ENCODE measurements at regions not wholly inside any gene's neighbourhood (a gene's known extent, or its start where the extent isn't known, plus 50 kb on each side); places are given as distances from the start of the nearest gene placed in this dataset.

DNA sequence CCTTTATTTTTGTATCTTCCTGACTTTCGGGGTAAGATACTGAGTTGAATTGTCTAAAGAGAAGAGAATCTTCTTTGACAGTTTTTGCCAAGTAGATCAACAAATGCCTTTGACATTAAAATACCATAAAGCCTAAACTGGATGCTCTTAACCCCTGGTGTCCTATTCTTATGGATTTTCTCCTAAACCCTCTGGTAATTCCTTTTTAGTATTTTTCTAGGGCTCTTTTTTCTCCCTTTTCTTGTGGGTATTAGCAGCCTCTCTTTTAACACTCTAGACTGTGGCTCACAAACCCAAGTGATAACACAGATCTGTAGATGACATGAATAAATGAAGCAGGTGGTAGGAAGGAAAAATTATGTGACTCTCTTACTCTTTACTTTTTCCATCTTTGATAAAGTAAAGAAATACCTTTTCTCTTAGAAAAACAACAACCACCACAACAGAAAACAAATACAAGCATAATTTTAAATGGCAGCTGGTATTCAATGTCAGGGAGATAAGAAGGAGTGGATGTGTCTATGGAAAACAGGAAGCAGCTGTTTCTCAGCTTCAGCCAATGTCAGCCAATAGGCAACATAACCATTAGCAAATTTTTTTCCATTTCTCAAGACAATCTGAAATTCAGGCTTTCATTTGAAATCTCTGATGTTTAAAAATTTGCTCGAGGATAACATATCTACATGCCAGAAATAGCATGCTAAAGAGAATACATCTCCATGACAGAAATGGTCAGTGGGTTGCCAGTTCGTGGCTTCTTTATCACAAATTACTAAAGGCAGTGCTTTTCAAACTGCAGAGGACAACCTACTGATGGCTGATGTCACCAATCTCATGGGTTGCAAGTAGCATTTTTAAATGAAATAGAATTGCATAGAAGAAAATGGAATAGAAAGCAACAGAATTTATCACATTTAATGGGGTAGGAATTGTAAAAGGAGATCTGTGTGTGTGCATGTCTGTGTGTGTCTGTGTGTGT lies 123.1 kb upstream of the KRR1 start:
- no peak overlapping the region for H3K27ac ChIP-seq (ENCODE audit: low read depth in 2 of 2, low read length in 2 of 2)
- intact Hi-C loops (cut with DNase I), result no loop called here
- DNase-seq (no peak), FAIRE-seq (no peak)
- H3K27me3 ChIP-seq (ENCODE audit: control insufficient read depth, insufficient read depth, low read length), result no peaks in the 10 kb centered on the region
- H3K4me3 ChIP-seq (ENCODE audit: low read length in 3 of 3), result no peak overlapping the region
- H3K9ac ChIP-seq (ENCODE audit: low read length in 3 of 3), result no peak overlapping the region
- H3K4me1 ChIP-seq (ENCODE audit: control insufficient read depth in 2 of 3, insufficient read depth in 2 of 3, low read depth in 1 of 3, low read length in 3 of 3), result no peaks in the 10 kb centered on the region
- H3K36me3 ChIP-seq (ENCODE audit: control insufficient read depth in 2 of 3, insufficient read depth in 3 of 3, low read length in 3 of 3), result no peaks in the 10 kb centered on the region
- no peak for TF ChIP-seq CTCF (IDR thresholded peaks at IDR 0.05; ENCODE audit: borderline replicate concordance, extremely low read depth, insufficient read depth)
- no peaks in the 10 kb centered on the region for H3K9me3 ChIP-seq (ENCODE audit: control insufficient read depth in 2 of 3, insufficient read depth in 1 of 3, low read length in 3 of 3)

DNA sequence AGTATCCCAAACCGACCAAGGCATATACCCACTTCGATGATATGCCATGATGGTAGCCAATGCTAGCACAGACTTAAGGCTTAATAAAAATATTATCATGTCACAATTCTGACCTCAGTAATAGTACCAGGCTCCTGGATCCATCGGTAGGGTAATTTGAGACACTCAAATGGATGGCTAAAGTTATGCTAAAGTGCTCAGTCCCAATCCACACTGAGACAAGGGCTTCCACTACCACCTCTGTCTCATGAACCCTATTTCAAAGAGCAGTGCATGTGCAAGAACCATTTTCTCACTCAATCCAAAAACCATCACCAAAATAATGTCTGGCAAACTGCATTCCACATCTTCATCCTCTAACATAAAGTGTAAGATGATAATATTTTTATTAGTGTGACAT lies 122.4 kb upstream of the KRR1 start:
- no peak for TF ChIP-seq CTCF (IDR thresholded peaks at IDR 0.05; ENCODE audit: borderline replicate concordance, extremely low read depth, insufficient read depth)
- no peak overlapping the region for H3K4me3 ChIP-seq (ENCODE audit: low read length in 3 of 3)
- DNase-seq (no peak), FAIRE-seq (no peak)
- no peak overlapping the region for H3K9ac ChIP-seq (ENCODE audit: low read length in 3 of 3)
- no peaks in the 10 kb centered on the region for H3K9me3 ChIP-seq (ENCODE audit: control insufficient read depth in 2 of 3, insufficient read depth in 1 of 3, low read length in 3 of 3)
- H3K36me3 ChIP-seq (ENCODE audit: control insufficient read depth in 2 of 3, insufficient read depth in 3 of 3, low read length in 3 of 3), result no peaks in the 10 kb centered on the region
- no peaks in the 10 kb centered on the region for H3K4me1 ChIP-seq (ENCODE audit: control insufficient read depth in 2 of 3, insufficient read depth in 2 of 3, low read depth in 1 of 3, low read length in 3 of 3)
- no peaks in the 10 kb centered on the region for H3K27me3 ChIP-seq (ENCODE audit: control insufficient read depth, insufficient read depth, low read length)
- intact Hi-C loops (cut with DNase I), result no loop called here
- H3K27ac ChIP-seq (ENCODE audit: low read depth in 2 of 2, low read length in 2 of 2), result no peak overlapping the region

DNA sequence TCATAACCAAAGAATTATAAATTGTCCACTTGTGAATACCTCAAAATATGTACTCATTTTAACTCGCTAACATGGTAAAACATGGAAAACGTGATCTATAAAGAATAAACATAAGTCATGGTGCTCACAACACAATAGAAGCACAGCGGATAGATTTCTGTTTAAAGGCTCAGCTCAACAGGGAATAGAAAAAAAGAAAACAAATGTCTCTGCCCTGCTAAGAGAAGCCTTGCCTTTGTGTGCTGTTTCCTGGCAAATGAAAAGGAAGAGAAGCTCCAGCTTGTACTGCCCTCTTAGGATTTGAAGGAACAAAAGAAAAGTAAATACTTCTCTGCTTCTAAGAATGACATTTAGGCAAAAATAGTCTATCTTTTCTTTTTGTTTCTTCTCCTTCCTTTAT lies 121.0 kb upstream of the KRR1 start:
- Histone ChIP-seq H3K9me3 (ENCODE audit: control insufficient read depth in 2 of 3, insufficient read depth in 1 of 3, low read length in 3 of 3) (no peaks in the 10 kb centered on the region), H3K4me3 (ENCODE audit: low read length in 3 of 3) (no peak overlapping the region), H3K27ac (ENCODE audit: low read depth in 2 of 2, low read length in 2 of 2) (no peak overlapping the region), H3K27me3 (ENCODE audit: control insufficient read depth, insufficient read depth, low read length) (no peaks in the 10 kb centered on the region), H3K4me1 (ENCODE audit: control insufficient read depth in 2 of 3, insufficient read depth in 2 of 3, low read depth in 1 of 3, low read length in 3 of 3) (no peaks in the 10 kb centered on the region), H3K9ac (ENCODE audit: low read length in 3 of 3) (no peak overlapping the region), H3K36me3 (ENCODE audit: control insufficient read depth in 2 of 3, insufficient read depth in 3 of 3, low read length in 3 of 3) (no peaks in the 10 kb centered on the region)
- FAIRE-seq, result no peak
- peak in 1 of 5 donors; percentile 31 for DNase-seq
- no peak for TF ChIP-seq CTCF (IDR thresholded peaks at IDR 0.05; ENCODE audit: borderline replicate concordance, extremely low read depth, insufficient read depth)
- intact Hi-C loops (cut with DNase I), result no loop called here

Measured in kidney (tissue), 13 donors.